HepG2 (cell line): ENCODE measurements at regions not wholly inside any gene's neighbourhood (a gene's known extent, or its start where the extent isn't known, plus 50 kb on each side); places are given as distances from the start of the nearest gene placed in this dataset.

Source experiments
- ATAC-seq: fragments of 200-7000 bp; cut with Tn5 transposase; 3 replicates; pipeline ENCODE4 v1.9.1; 2020; ENCODE audit warnings: mild to moderate bottlenecking, moderate library complexity
- BruUV-seq: library from RNA; stranded (reverse); fragments of 400-500 nt; replicated peaks from 2 replicates; lab custom pipeline; 2021; lab: Mats Ljungman, UMichigan
- CTCF ChIA-PET: fragments of 300-600 bp; formaldehyde crosslinking; extraction: SDS; loops from one replicate; lab custom pipeline; 2021; ENCODE audit warnings: low total read pairs, inconsistent platforms, low intra/inter-chr PET ratio; lab: Yijun Ruan, JAX
- POLR2A ChIA-PET: fragments of 350-600 bp; sonication (Branson Sonifier 250); formaldehyde crosslinking; loops from one replicate; lab custom pipeline; 2020; ENCODE audit warnings: antibody characterized with exemption, inconsistent platforms; lab: Yijun Ruan, JAX
- DNase-seq: peaks from one replicate; pipeline ENCODE4 v3.0.0-alpha.2; 2015; ENCODE audit warnings: low spot score
- FAIRE-seq: peaks from 3 replicates; lab custom pipeline; 2011; peaks lifted over from hg19 to GRCh38; lab: Jason Lieb, UNC
- H2AFZ ChIP-seq: one replicate; pipeline ENCODE4 v1.6.1; 2011; ENCODE audit warnings: low read length, inconsistent platforms
- H3K27ac ChIP-seq: fragments of 300-600 bp; 3 replicates; pipeline ENCODE4 v1.8.0; 2011; ENCODE audit warnings: mixed run types, mild to moderate bottlenecking, mixed read lengths, low read length, inconsistent platforms; ENCODE audit not compliant: insufficient read depth; ENCODE audit errors: extremely low read length
- H3K27me3 ChIP-seq, 2 experiments: fragments of 200-600 bp in 1 of 2; 2 replicates in 1 of 2; 3 replicates in 1 of 2; pipeline versions ENCODE4 v1.6.0 to v1.8.0; 2011; ENCODE audit warnings: low read length in 2 of 2, mild to moderate bottlenecking in 2 of 2, moderate library complexity in 2 of 2, inconsistent platforms in 1 of 2; ENCODE audit not compliant: insufficient read depth in 2 of 2, control insufficient read depth in 1 of 2
- H3K36me3 ChIP-seq, 2 experiments: fragments of 200-600 bp in 1 of 2; replicated peaks in 1 of 2; 2 replicates in 1 of 2; 3 replicates in 1 of 2; pipeline versions ENCODE4 v1.5.1 to v1.8.0; 2011; ENCODE audit warnings: low read length in 2 of 2, inconsistent platforms in 1 of 2; ENCODE audit not compliant: insufficient read depth in 2 of 2, control insufficient read depth in 1 of 2
- H3K4me1 ChIP-seq: 2 replicates; pipeline ENCODE4 v1.5.1; 2012; ENCODE audit warnings: low read length, inconsistent platforms; ENCODE audit not compliant: insufficient read depth
- H3K4me2 ChIP-seq: 2 replicates; pipeline ENCODE4 v1.6.0; 2011; ENCODE audit warnings: low read depth, low read length, inconsistent platforms
- H3K4me3 ChIP-seq, 3 experiments: fragments of 200-600 bp in 1 of 3; sonication (generic), shearing (Covaris generic) in 1 of 3; replicated peaks in 1 of 3; 2 replicates each; pipeline ENCODE4 v1.5.1; 2011 to 2016; ENCODE audit warnings: low read length in 3 of 3, inconsistent platforms in 2 of 3, low read depth in 2 of 3, mild to moderate bottlenecking in 2 of 3, control low read depth in 1 of 3, mixed read lengths in 1 of 3; ENCODE audit not compliant: insufficient read depth in 1 of 3
- H3K79me2 ChIP-seq: one replicate; pipeline ENCODE4 v1.6.1; 2011; ENCODE audit warnings: low read length, inconsistent platforms; ENCODE audit not compliant: insufficient read depth
- H3K9ac ChIP-seq: 2 replicates; pipeline ENCODE4 v1.6.0; 2011; ENCODE audit warnings: mild to moderate bottlenecking, low read depth, low read length, inconsistent platforms; ENCODE audit not compliant: insufficient read depth
- H3K9me3 ChIP-seq: 2 replicates; pipeline ENCODE4 v1.5.1; 2012; ENCODE audit warnings: mild to moderate bottlenecking, low read length
- H4K20me1 ChIP-seq: 2 replicates; pipeline ENCODE4 v1.6.0; 2011; ENCODE audit warnings: inconsistent platforms, mild to moderate bottlenecking, low read length, moderate library complexity; ENCODE audit not compliant: insufficient read depth
- FLYWCH1 ChIP-seq: sonication (generic); formaldehyde crosslinking; IDR thresholded peaks from 2 replicates; pipeline ENCODE4 v1.8.1; 2023; ENCODE audit warnings: mild to moderate bottlenecking, missing genetic modification reagents
- HOXA7 ChIP-seq: sonication (generic); formaldehyde crosslinking; IDR thresholded peaks from 2 replicates; pipeline ENCODE4 v1.8.1; 2022; ENCODE audit warnings: mild to moderate bottlenecking, missing genetic modification reagents, moderate library complexity
- NFATC3 ChIP-seq: sonication (generic); formaldehyde crosslinking; IDR thresholded peaks from 2 replicates; pipeline ENCODE4 v1.5.1; 2020; ENCODE audit warnings: mild to moderate bottlenecking, missing genetic modification reagents
- RCOR2 ChIP-seq: IDR thresholded peaks from 2 replicates; pipeline ENCODE4 v1.6.1; 2016; ENCODE audit warnings: missing biosample characterization, missing genetic modification reagents
- ZFP41 ChIP-seq: sonication (generic); formaldehyde crosslinking; IDR thresholded peaks from 2 replicates; pipeline ENCODE4 v1.4.0; 2020; ENCODE audit warnings: mild to moderate bottlenecking, missing genetic modification reagents, borderline replicate concordance
- ZMYM4 ChIP-seq: sonication (generic); formaldehyde crosslinking; IDR thresholded peaks from 2 replicates; pipeline ENCODE4 v1.8.1; 2023; ENCODE audit warnings: mild to moderate bottlenecking, missing genetic modification reagents
- ZNF3 ChIP-seq: IDR thresholded peaks from 2 replicates; pipeline ENCODE4 v1.7.0; 2017; ENCODE audit warnings: inconsistent platforms
- ZNF333 ChIP-seq: sonication (generic); formaldehyde crosslinking; IDR thresholded peaks from 2 replicates; pipeline ENCODE4 v1.4.0; 2020; ENCODE audit warnings: mild to moderate bottlenecking, missing genetic modification reagents, borderline replicate concordance
- ZNF430 ChIP-seq: sonication (generic); formaldehyde crosslinking; IDR thresholded peaks from 2 replicates; pipeline ENCODE4 v1.9.0; 2021; ENCODE audit warnings: mild to moderate bottlenecking, missing genetic modification reagents
- ZNF501 ChIP-seq: sonication (generic); formaldehyde crosslinking; IDR thresholded peaks from 2 replicates; pipeline ENCODE4 v1.5.1; 2020; ENCODE audit warnings: mild to moderate bottlenecking, moderate library complexity, missing genetic modification reagents
- ZNF510 ChIP-seq: sonication (generic); formaldehyde crosslinking; IDR thresholded peaks from 2 replicates; pipeline ENCODE4 v1.4.0; 2020; ENCODE audit warnings: low read depth, mild to moderate bottlenecking, missing genetic modification reagents
- ZNF572 ChIP-seq: sonication (generic); formaldehyde crosslinking; IDR thresholded peaks from 2 replicates; pipeline ENCODE4 v1.5.1; 2020; ENCODE audit warnings: mild to moderate bottlenecking, missing genetic modification reagents
- ZNF772 ChIP-seq: sonication (generic); formaldehyde crosslinking; IDR thresholded peaks from 2 replicates; pipeline ENCODE4 v1.5.0; 2020; ENCODE audit warnings: mild to moderate bottlenecking, missing genetic modification reagents
- ZNF891 ChIP-seq: sonication (generic); formaldehyde crosslinking; IDR thresholded peaks from 2 replicates; pipeline ENCODE4 v1.5.0; 2020; ENCODE audit warnings: mild to moderate bottlenecking, missing genetic modification reagents
- ZSCAN30 ChIP-seq: sonication (generic); formaldehyde crosslinking; IDR thresholded peaks from 2 replicates; pipeline ENCODE4 v1.5.0; 2020; ENCODE audit warnings: mild to moderate bottlenecking, missing genetic modification reagents
- WGBS: methylation state at CpG from one replicate; pipeline ENCODE4 v1.1.6; 2017; ENCODE audit warnings: low lambda C conversion rate; 5-methylcytosine and 5-hydroxymethylcytosine counted together
- in situ Hi-C: cut with HindIII; loops from 2 replicates; pipeline ENCODE4 v1.10.0; 2017; ENCODE audit warnings: low pct_unique_long_range_greater_than_20kb; ENCODE audit not compliant: extremely low pct_ligation_motif_present
- intact Hi-C: fragments of 100-400 bp; cut with micrococcal nuclease; formaldehyde crosslinking; loops from one replicate; pipeline ENCODE4 v1.10.0; 2022; ENCODE audit not compliant: unreplicated experiment
- TF ChIP-seq, protein P1 (sequence below): sonication (generic); formaldehyde crosslinking; conservative IDR thresholded peaks from 2 replicates; pipeline ENCODE4 v1.8.0; 2022; ENCODE audit warnings: mild to moderate bottlenecking, moderate library complexity, missing genetic modification reagents
- TF ChIP-seq, protein P2 (sequence below): sonication (generic); formaldehyde crosslinking; IDR thresholded peaks from 2 replicates; pipeline ENCODE4 v1.8.0; 2023; ENCODE audit warnings: mild to moderate bottlenecking, missing genetic modification reagents
- TF ChIP-seq, protein P3 (sequence below): sonication (generic); formaldehyde crosslinking; IDR thresholded peaks from 2 replicates; pipeline ENCODE4 v1.4.0; 2020; ENCODE audit warnings: missing genetic modification reagents

DNA sequence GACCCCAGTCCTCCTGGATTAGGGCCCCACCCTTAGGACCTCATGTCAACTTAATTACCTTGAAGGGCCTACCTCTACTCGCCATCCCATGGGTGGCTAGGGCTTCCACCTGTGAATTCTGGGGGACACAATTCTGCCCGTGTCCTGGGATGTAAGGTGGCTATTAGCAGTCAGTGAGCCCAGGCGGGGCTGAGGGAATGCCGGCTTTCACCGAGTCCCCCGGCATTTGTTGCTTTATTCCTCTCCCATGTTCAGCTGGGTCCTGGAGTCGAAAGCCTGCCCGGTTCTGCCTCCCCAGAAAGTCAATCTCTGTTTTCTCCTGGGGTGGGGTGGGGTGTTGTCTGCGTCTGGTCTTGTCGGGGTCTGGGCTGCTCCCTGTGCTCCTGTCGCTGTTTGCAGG is 125.6 kb downstream of the GLRX3 start:
- H3K4me1 ChIP-seq, result no peaks in the 10 kb centered on the region
- no peaks in the 10 kb centered on the region for H4K20me1 ChIP-seq
- no peak for DNase-seq
- BruUV-seq, result no TSS peak
- H3K9me3 ChIP-seq, result peaks cover 25% of the 10 kb centered on the region; the same call in 1 of the 2 replicates
- H3K4me3 ChIP-seq, result no peak overlapping the region
- no peak for TF ChIP-seq RCOR2
- no peak for TF ChIP-seq ZNF772 (CRISPR knock-in tag)
- TF ChIP-seq, protein P1, sequence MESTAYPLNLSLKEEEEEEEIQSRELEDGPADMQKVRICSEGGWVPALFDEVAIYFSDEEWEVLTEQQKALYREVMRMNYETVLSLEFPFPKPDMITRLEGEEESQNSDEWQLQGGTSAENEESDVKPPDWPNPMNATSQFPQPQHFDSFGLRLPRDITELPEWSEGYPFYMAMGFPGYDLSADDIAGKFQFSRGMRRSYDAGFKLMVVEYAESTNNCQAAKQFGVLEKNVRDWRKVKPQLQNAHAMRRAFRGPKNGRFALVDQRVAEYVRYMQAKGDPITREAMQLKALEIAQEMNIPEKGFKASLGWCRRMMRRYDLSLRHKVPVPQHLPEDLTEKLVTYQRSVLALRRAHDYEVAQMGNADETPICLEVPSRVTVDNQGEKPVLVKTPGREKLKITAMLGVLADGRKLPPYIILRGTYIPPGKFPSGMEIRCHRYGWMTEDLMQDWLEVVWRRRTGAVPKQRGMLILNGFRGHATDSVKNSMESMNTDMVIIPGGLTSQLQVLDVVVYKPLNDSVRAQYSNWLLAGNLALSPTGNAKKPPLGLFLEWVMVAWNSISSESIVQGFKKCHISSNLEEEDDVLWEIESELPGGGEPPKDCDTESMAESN (CRISPR knock-in tag), result no peak
- TF ChIP-seq ZNF501 (CRISPR knock-in tag), result no peak
- no peak for TF ChIP-seq ZNF891 (CRISPR knock-in tag)
- no peak for TF ChIP-seq ZNF333 (CRISPR knock-in tag)
- no peak for TF ChIP-seq ZSCAN30 (CRISPR knock-in tag)
- TF ChIP-seq, protein P2, sequence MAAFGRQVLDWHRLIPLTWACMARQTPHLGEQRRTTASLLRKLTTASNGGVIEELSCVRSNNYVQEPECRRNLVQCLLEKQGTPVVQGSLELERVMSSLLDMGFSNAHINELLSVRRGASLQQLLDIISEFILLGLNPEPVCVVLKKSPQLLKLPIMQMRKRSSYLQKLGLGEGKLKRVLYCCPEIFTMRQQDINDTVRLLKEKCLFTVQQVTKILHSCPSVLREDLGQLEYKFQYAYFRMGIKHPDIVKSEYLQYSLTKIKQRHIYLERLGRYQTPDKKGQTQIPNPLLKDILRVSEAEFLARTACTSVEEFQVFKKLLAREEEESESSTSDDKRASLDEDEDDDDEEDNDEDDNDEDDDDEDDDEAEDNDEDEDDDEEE (CRISPR knock-in tag), result no peak
- no peak for TF ChIP-seq ZNF430 (CRISPR knock-in tag)
- TF ChIP-seq NFATC3 (CRISPR knock-in tag), result no peak
- TF ChIP-seq ZMYM4 (CRISPR knock-in tag), result no peak
- TF ChIP-seq ZNF572 (CRISPR knock-in tag), result no peak
- no peak for TF ChIP-seq ZFP41 (CRISPR knock-in tag)
- no peak for TF ChIP-seq FLYWCH1 (CRISPR knock-in tag)
- no peak for TF ChIP-seq ZNF510 (CRISPR knock-in tag)
- TF ChIP-seq, protein P3, sequence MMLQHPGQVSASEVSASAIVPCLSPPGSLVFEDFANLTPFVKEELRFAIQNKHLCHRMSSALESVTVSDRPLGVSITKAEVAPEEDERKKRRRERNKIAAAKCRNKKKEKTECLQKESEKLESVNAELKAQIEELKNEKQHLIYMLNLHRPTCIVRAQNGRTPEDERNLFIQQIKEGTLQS (CRISPR knock-in tag), result no peak
- TF ChIP-seq HOXA7 (CRISPR knock-in tag), result no peak
- TF ChIP-seq ZNF3 (CRISPR knock-in tag), result no peak
- no peak overlapping the region for H3K9ac ChIP-seq
- ATAC-seq, result no peak
- ChIA-PET POLR2A (no interaction called here), CTCF (no interaction called here)
- no peak overlapping the region for H3K4me2 ChIP-seq
- FAIRE-seq, result no peak
- H3K79me2 ChIP-seq, result no peaks in the 10 kb centered on the region
- 25% methylated on average over 3 of the region's 11 CpGs for WGBS
- no peak overlapping the region for H3K27ac ChIP-seq
- intact Hi-C loops (no loop called here), in situ Hi-C loops (no loop called here)
- H3K36me3 ChIP-seq, result no peaks in the 10 kb centered on the region
- H2AFZ ChIP-seq, result no peak overlapping the region
- peaks cover 1 to 4% of the 10 kb centered on the region in 2 experiments; a peak in 1 of 5 replicates for H3K27me3 ChIP-seq
